ENCODE measurements at regions not wholly inside any gene's neighbourhood (a gene's known extent, or its start where the extent isn't known, plus 50 kb on each side); places are given as distances from the start of the nearest gene placed in this dataset.

- intact Hi-C loops (cut with micrococcal nuclease), result loop anchor here (10.0 kb wide), 1 partner anchor 342 kb away; no protein-coding TSS in a partner anchor
- Histone ChIP-seq H3K36me3 (ENCODE audit: control insufficient read depth in 1 of 2, insufficient read depth in 2 of 2, low read length in 2 of 2) (no peaks in the 10 kb centered on the region), H3K9ac (ENCODE audit: low read length) (no peak overlapping the region), H3K4me1 (ENCODE audit: control insufficient read depth in 1 of 2, insufficient read depth in 2 of 2, low read length in 2 of 2) (no peaks in the 10 kb centered on the region), H4K20me1 (ENCODE audit: insufficient read depth) (no peaks in the 10 kb centered on the region), H2AFZ (ENCODE audit: low read depth, low read length, poor library complexity, severe bottlenecking) (no peak overlapping the region), H3K4me3 (replicated peaks in 1 of 2; ENCODE audit: low read depth in 1 of 2, low read length in 2 of 2) (no peak overlapping the region), H3K79me2 (ENCODE audit: insufficient read depth, low read length) (no peaks in the 10 kb centered on the region), H3K9me2 (ENCODE audit: insufficient read depth) (no peaks in the 10 kb centered on the region), H3K9me3 (ENCODE audit: control insufficient read depth in 1 of 2, insufficient read depth in 1 of 2, low read depth in 1 of 2, low read length in 2 of 2) (no peaks in the 10 kb centered on the region), H3K27ac (ENCODE audit: low read depth, low read length) (no peak overlapping the region), H3K27me3 (ENCODE audit: insufficient read depth, low read length) (no peaks in the 10 kb centered on the region), H3K4me2 (ENCODE audit: low read length) (no peak overlapping the region)
- TF ChIP-seq YY1 (IDR thresholded peaks at IDR 0.05; ENCODE audit: extremely low read depth, insufficient replicate concordance, low read depth, low read length) (no peak), EGR1 (IDR thresholded peaks at IDR 0.05; ENCODE audit: low read depth) (no peak), CEBPB (IDR thresholded peaks at IDR 0.05; ENCODE audit: low read depth) (no peak), RAD21 (IDR thresholded peaks at IDR 0.05; ENCODE audit: low read depth) (no peak), SIN3A (IDR thresholded peaks at IDR 0.05; ENCODE audit: low read depth) (no peak), CBX3 (IDR thresholded peaks at IDR 0.05; ENCODE audit: low read depth) (no peak), ZBTB33 (IDR thresholded peaks at IDR 0.05; ENCODE audit: extremely low read depth, insufficient replicate concordance, low read length) (no peak), CTCF (IDR thresholded peaks at IDR 0.05 in 2 of 3, conservative IDR thresholded peaks at IDR 0.05 in 1 of 3; ENCODE audit: borderline replicate concordance in 1 of 3, insufficient read depth in 1 of 3, low read depth in 2 of 3, low read length in 2 of 3) (no peak), REST (IDR thresholded peaks at IDR 0.05; ENCODE audit: low read depth) (no peak), EZH2 (IDR thresholded peaks at IDR 0.05) (no peak), SRF (IDR thresholded peaks at IDR 0.05; ENCODE audit: low read depth) (no peak)
- CTCF ChIA-PET, result no interaction called here
- POLR2A ChIA-PET, result no interaction called here
- BruUV-seq (replicated peaks), result no TSS peak
- ATAC-seq (no peak), DNase-seq (ENCODE audit: low read depth, low spot score) (no peak)
- RAD21 ChIA-PET (ENCODE audit: low non-redundant PET in 1 of 2, low total read pairs in 2 of 2, uncharacterized antibody in 2 of 2, unreplicated experiment in 2 of 2), result no interaction called here
Observed at GRCh38 chr1:163877016-163877415, 555.3 kb downstream of the NUF2 start.

Data from HCT116 (cell line).